Hematopoietic multipotent progenitor cell treated with erythropoietin and hydrocortisone succinate and interleukin-3 and kit ligand, for 17 days (in vitro differentiated cells): ENCODE measurements at regions not wholly inside any gene's neighbourhood (a gene's known extent, or its start where the extent isn't known, plus 50 kb on each side); places are given as distances from the start of the nearest gene placed in this dataset.

ENCODE experiments used
- DNase-seq: peaks from one replicate; pipeline ENCODE4 v3.0.0-alpha.2; 2015; ENCODE audit warnings: low spot score

GRCh38 chr2:43033466-43034241 is 192.8 kb downstream of the ZFP36L2 start:
- DNase-seq: no peak

GRCh38 chr2:43033016-43033270 is 193.5 kb downstream of the ZFP36L2 start:
- DNase-seq: no peak

DNA sequence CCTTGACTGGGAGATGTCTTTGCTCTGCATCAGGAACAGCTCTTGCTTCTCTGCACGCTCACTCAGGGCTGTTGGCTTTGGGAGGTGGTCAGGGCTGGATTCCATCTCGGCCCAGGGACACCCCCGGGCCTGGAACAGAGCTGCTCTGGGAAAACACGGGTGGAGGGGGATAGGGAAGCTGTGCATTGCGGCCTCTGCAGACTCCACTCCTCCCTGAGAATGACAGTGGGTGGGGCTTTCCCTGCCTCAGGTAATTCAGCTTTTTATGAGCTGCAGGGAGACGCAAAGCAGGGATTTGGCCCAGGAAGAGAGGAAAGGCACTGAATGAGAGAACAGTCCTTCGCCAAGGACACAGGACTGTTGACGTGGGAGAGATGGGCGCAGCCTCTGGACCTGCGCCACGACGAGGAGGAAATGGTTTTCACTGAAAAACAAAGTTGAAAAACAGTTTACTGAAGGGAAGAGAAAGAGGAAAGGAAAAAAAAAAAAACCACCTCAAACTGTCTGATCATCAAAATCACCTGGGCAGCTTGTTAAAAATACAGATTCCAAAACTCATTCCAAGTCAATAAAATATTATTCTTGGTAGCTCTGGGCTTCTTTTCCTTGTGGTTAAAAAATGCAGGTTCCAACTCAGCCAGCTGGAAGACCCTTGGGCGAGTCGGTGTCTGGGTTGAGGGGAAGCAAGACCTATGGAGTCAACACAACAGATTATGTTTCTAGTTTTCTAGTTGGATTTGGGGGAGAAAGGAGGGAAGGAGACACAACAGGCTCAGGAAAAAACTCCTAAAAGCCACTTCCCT is 194.0 kb downstream of the ZFP36L2 start:
- no peak for DNase-seq

GRCh38 chr2:43031471-43032212 is 194.8 kb downstream of the ZFP36L2 start:
- DNase-seq: no peak

DNA sequence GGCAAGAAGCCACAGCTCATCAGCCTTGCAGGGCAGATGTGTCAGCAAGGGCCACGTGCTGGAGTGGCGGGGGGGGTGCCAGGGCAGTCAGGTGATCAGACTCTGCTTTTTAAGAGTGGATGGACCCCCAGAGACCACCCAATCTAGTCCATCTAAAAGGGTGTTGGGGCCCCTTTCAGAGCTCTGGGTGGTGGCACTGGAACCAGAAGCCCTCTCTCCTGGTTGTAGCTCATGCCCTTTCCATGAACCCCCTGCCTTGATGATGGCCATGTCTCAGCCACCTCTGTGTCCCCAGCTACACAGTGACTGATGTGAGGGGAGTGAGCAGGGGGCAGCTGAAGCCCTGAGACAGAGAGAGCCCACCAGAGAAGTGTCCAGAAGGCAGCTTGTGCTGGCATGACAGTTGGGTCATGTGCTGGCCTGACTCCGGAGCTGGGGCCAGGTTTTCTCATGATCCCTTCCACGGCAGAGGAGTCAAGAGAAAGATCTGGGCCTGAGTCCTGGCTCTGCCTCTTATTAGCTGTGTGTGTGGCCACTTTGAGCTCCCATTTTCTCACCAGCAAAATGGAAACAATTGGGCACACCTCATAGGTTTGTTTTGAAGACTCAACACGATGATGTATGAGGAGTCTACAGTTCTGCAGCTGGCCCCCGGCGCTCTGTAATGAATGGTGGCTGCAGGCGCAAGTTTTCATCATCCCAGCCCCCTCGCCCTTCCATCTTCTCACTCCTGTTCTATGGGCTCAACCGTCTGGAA is 195.7 kb downstream of the ZFP36L2 start:
- DNase-seq: no peak

GRCh38 chr2:43029186-43029585 is 197.2 kb downstream of the ZFP36L2 start:
- no peak for DNase-seq

DNA sequence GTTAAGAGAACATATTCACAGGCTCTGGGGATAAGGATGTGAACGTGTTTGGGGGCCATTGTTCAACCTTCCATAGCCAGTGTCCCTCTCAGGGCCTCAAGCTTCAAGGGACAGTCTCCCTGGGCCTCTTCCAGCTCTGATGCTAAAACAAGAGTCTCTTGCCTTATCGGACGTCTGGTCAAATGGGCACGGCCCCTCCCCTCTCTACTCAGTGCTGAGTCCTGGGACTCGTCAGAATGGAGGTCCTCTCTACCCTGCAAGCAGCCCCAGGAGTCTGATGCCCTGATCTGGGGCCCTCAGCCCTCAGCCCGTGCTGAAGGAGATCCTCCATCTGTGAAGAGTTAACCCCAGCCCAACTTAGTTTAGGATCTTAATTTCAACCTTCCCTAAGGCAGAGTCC is 198.2 kb downstream of the ZFP36L2 start:
- no peak for DNase-seq

DNA sequence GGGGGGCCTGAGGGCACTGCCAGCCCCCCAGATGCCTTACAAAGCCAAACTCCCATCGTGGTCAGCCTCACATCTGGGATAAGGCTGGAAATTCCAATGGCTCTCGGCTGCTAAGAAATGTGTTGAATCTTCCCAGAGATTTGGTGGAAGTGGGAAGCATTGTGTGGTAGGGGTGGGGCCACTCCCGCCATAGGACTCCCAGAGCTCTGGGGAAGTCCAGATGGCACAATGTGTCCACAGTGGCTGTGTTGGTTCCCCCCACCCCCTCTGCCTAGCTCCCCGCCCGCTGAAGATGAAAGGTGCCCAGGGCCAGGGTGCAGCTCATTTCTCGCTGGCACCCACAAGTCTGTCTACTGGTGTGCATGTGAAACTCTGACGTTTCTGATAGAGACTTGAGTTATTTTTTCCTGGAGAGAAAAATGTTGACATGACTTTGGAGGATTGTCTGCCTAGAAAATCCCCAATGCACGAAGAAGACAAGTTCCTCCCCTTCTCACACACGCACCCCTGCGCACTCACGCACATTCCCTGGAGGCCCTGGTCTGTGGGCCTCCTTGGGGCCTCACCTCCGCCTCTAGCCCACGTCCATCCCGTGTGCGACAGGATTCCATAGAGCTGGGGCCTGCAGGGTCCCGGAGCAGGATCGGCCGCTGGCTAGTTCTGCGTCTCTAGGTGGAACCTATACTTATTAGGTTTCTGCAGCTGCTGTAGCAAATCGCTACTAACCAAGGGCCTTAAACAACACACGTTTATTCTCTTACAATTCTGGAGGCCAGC is 199.1 kb downstream of the ZFP36L2 start:
- no peak for DNase-seq

- DNase-seq: no peak
These were observed 199.8 kb downstream of the ZFP36L2 start for GRCh38 chr2:43026426-43027096.

DNA sequence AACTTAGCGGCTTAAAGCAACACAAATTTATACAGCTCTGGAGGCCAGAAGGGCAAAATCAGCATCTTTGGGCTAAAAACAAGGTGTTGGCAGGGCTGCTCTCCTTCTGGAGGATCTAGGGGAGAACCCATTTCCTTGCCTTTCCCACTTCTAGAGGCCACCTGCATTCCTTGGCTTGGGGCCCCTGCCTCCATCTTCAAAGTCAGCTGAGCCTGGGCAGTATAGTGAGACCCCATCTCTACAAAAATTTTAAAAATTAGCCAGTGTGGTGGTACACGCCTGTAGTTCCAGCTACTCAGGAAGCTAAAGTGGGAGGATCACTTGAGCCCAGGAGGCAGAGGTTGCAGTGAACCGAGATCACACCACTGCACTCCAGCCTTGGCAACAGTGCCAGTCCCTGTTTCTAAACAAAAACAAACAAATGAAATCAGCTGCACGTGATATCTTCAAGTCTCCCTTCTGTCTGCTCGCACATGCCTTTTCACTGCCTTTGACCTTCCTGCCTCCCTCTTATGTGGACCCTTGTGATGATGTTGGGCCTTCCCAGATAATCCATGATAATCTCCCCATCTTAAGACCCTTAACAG is 200.6 kb downstream of the ZFP36L2 start:
- no peak for DNase-seq

- DNase-seq: no peak
These were observed 201.8 kb downstream of the ZFP36L2 start for GRCh38 chr2:43024515-43025011.

- DNase-seq: no peak
These were observed 202.5 kb downstream of the ZFP36L2 start for GRCh38 chr2:43023791-43024514.

DNA sequence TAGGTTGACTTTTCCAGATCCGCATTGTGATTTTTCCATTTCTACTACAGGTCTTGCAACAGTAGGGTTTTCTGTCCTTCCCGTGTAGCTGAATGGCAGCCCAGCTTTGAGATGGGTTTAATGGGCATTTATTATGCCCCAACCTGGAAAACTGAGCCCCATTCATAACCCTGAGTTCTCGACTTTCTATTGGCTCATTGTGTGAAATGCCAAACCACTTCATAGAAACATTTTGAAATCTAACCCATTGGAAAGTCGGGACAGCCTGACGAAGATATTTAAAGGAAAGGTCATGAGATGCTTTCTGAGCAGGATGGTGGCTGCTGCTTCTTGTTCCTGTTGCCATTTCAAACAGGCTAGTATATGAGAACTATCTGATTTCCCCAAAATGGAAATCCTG is 203.5 kb downstream of the ZFP36L2 start:
- no peak for DNase-seq

- DNase-seq: no peak
These were observed 204.5 kb downstream of the ZFP36L2 start for GRCh38 chr2:43021791-43022509.

- DNase-seq: no peak
These were observed 205.3 kb downstream of the ZFP36L2 start for GRCh38 chr2:43020990-43021669.

GRCh38 chr2:43020296-43020695 is 206.1 kb downstream of the ZFP36L2 start:
- no peak for DNase-seq

GRCh38 chr2:43019536-43020183 is 206.7 kb downstream of the ZFP36L2 start:
- no peak for DNase-seq

- no peak for DNase-seq
These were observed 207.4 kb downstream of the ZFP36L2 start for GRCh38 chr2:43019025-43019367.
